HFF-Myc (cell line): ENCODE measurements at regions not wholly inside any gene's neighbourhood (a gene's known extent, or its start where the extent isn't known, plus 50 kb on each side); places are given as distances from the start of the nearest gene placed in this dataset.

Experiments used
- DNase-seq: peaks from one replicate; pipeline ENCODE4 v3.0.0-alpha.2; 2011; ENCODE audit warnings: low read depth; ENCODE audit errors: extremely low read depth
- H3K4me3 ChIP-seq: replicated peaks from 2 replicates; pipeline ENCODE4 v1.5.1; 2011; ENCODE audit warnings: low read depth, mild to moderate bottlenecking, control low read depth, low read length
- CTCF ChIP-seq: IDR thresholded peaks from 2 replicates; pipeline ENCODE4 v1.5.1; 2012; ENCODE audit warnings: mild to moderate bottlenecking, low read depth, low read length, control low read depth; ENCODE audit errors: missing control alignments

GRCh38 chr17:63349478-63350000 is 96.6 kb downstream of the CYB561 start:
- no peak for TF ChIP-seq CTCF
- DNase-seq, result no peak
- H3K4me3 ChIP-seq, result no peak overlapping the region

GRCh38 chr17:63350364-63350763 is 95.7 kb downstream of the CYB561 start:
- no peak for DNase-seq
- no peak for TF ChIP-seq CTCF
- no peak overlapping the region for H3K4me3 ChIP-seq

- H3K4me3 ChIP-seq, result no peak overlapping the region
- no peak for TF ChIP-seq CTCF
- DNase-seq, result no peak
Measured at GRCh38 chr17:63354256-63354655, 91.8 kb downstream of the CYB561 start.

- peak; percentile 97 for DNase-seq
- H3K4me3 ChIP-seq, result no peak overlapping the region
- no peak for TF ChIP-seq CTCF
Measured at GRCh38 chr17:63356337-63356757, 89.8 kb downstream of the CYB561 start.

- no peak overlapping the region for H3K4me3 ChIP-seq
- no peak for TF ChIP-seq CTCF
- peak; percentile 68 for DNase-seq
Measured at GRCh38 chr17:63358111-63358839, 87.8 kb downstream of the CYB561 start.

- no peak for DNase-seq
- H3K4me3 ChIP-seq, result no peak overlapping the region
- TF ChIP-seq CTCF, result no peak
Measured at GRCh38 chr17:63358956-63359355, 87.2 kb downstream of the CYB561 start.
